Astrocyte (in vitro differentiated cells and primary cell): ENCODE measurements at regions not wholly inside any gene's neighbourhood (a gene's known extent, or its start where the extent isn't known, plus 50 kb on each side); places are given as distances from the start of the nearest gene placed in this dataset.

Experiments
- DNase-seq: peaks from one replicate; pipeline ENCODE4 v3.0.0-alpha.2; 2010; ENCODE audit warnings: low read depth
- FAIRE-seq: peaks from 2 replicates; lab custom pipeline; 2011; peaks lifted over from hg19 to GRCh38; lab: Jason Lieb, UNC
- H2AFZ ChIP-seq: 2 replicates; pipeline ENCODE4 v1.6.0; 2012; ENCODE audit warnings: low read depth, low read length, inconsistent platforms
- H3K27ac ChIP-seq: 2 replicates; pipeline ENCODE4 v1.5.1; 2011; ENCODE audit warnings: low read depth, low read length, inconsistent platforms
- H3K27me3 ChIP-seq: 2 replicates; pipeline ENCODE4 v1.6.0; 2011; ENCODE audit warnings: low read length, inconsistent platforms; ENCODE audit not compliant: insufficient read depth
- H3K36me3 ChIP-seq: 2 replicates; pipeline ENCODE4 v1.5.1; 2011; ENCODE audit warnings: low read length, inconsistent platforms; ENCODE audit not compliant: insufficient read depth
- H3K4me1 ChIP-seq: 2 replicates; pipeline ENCODE4 v1.5.1; 2011; ENCODE audit warnings: low read length, inconsistent platforms; ENCODE audit not compliant: insufficient read depth
- H3K4me2 ChIP-seq: 2 replicates; pipeline ENCODE4 v1.6.0; 2012; ENCODE audit warnings: low read length, inconsistent platforms
- H3K4me3 ChIP-seq: 2 replicates; pipeline ENCODE4 v1.5.1; 2011; ENCODE audit warnings: low read depth, mild to moderate bottlenecking, low read length, inconsistent platforms; ENCODE audit not compliant: insufficient read depth
- H3K79me2 ChIP-seq: 2 replicates; pipeline ENCODE4 v1.6.0; 2012; ENCODE audit warnings: mild to moderate bottlenecking, low read length, inconsistent platforms; ENCODE audit not compliant: insufficient read depth
- H3K9ac ChIP-seq: 2 replicates; pipeline ENCODE4 v1.6.0; 2012; ENCODE audit warnings: mild to moderate bottlenecking, low read length, inconsistent platforms
- H3K9me3 ChIP-seq: 2 replicates; pipeline ENCODE4 v1.5.1; 2012; ENCODE audit warnings: low read depth, mild to moderate bottlenecking, low read length, inconsistent platforms; ENCODE audit not compliant: insufficient read depth
- H4K20me1 ChIP-seq: 2 replicates; pipeline ENCODE4 v1.6.0; 2012; ENCODE audit warnings: low read length, inconsistent platforms; ENCODE audit not compliant: insufficient read depth
- H3K27ac Mint-ChIP-seq: one replicate; pipeline ENCODE4 v1.8.0; 2021; ENCODE audit warnings: mild to moderate bottlenecking, mixed read lengths; ENCODE audit not compliant: unreplicated experiment
- H3K27me3 Mint-ChIP-seq: one replicate; pipeline ENCODE4 v1.8.0; 2021; ENCODE audit warnings: low read depth, mixed read lengths; ENCODE audit not compliant: unreplicated experiment
- H3K36me3 Mint-ChIP-seq: one replicate; pipeline ENCODE4 v1.8.0; 2021; ENCODE audit warnings: low read depth, mixed read lengths; ENCODE audit not compliant: unreplicated experiment
- H3K4me1 Mint-ChIP-seq: one replicate; pipeline ENCODE4 v1.8.0; 2021; ENCODE audit warnings: low read depth, mixed read lengths; ENCODE audit not compliant: unreplicated experiment
- H3K4me3 Mint-ChIP-seq: one replicate; pipeline ENCODE4 v1.8.0; 2021; ENCODE audit warnings: mild to moderate bottlenecking, moderate library complexity, mixed read lengths; ENCODE audit not compliant: unreplicated experiment
- H3K9me3 Mint-ChIP-seq: one replicate; pipeline ENCODE4 v1.8.0; 2021; ENCODE audit warnings: mild to moderate bottlenecking, mixed read lengths; ENCODE audit not compliant: unreplicated experiment
- EZH2 ChIP-seq: IDR thresholded peaks from 2 replicates; pipeline ENCODE4 v1.6.1; 2012; ENCODE audit warnings: mild to moderate bottlenecking, low read length, inconsistent platforms; ENCODE audit not compliant: insufficient read depth
- TF ChIP-seq, protein P1 (sequence below): IDR thresholded peaks from 2 replicates; pipeline ENCODE4 v1.5.1; 2011; ENCODE audit warnings: low read depth, mild to moderate bottlenecking, inconsistent platforms, low read length, moderate library complexity; ENCODE audit not compliant: insufficient read depth

DNA sequence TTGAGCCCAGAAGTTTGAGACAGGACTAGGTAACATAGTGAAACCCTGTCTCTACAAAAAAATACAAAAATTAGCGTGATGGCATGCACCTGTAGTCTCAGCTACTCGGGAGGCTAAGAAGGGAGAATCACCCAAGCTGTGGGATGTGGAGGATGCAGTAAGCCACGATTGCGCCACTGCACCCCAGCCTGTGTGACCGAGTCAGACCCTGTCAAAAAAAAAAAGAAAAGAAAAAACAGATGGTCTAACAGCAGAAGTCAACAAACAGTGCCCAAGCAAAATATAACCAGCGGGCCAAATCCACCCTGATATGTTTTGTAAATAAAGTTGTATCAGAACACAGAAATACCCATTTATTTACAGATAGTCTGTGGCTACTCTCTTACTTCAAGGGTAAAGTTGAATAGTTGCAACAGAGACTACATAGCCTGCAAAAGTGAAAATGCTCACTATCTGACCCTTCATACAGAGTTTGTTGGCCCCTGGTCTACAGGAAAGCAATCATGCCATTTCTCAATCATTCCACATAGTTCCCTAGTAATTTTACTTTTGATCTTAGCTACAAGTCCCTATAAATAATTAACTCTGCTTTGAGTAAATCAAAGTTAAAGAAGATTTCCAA is 383.7 kb downstream of the TLE1 start:
- peaks cover 1% of the 10 kb centered on the region for H3K27me3 Mint-ChIP-seq
- no peaks in the 10 kb centered on the region for H3K36me3 Mint-ChIP-seq
- Histone ChIP-seq H3K4me3 (no peak overlapping the region), H3K27me3 (no peaks in the 10 kb centered on the region), H3K27ac (no peak overlapping the region), H3K9ac (no peak overlapping the region), H3K79me2 (no peaks in the 10 kb centered on the region), H4K20me1 (no peaks in the 10 kb centered on the region), H3K4me2 (no peak overlapping the region), H2AFZ (no peak overlapping the region), H3K36me3 (no peaks in the 10 kb centered on the region), H3K9me3 (no peaks in the 10 kb centered on the region), H3K4me1 (no peaks in the 10 kb centered on the region)
- no peak overlapping the region for H3K4me3 Mint-ChIP-seq
- H3K9me3 Mint-ChIP-seq, result peaks cover 2% of the 10 kb centered on the region
- H3K27ac Mint-ChIP-seq, result no peak overlapping the region
- FAIRE-seq (no peak), DNase-seq (no peak)
- H3K4me1 Mint-ChIP-seq, result no peaks in the 10 kb centered on the region
- TF ChIP-seq EZH2, result no peak
- TF ChIP-seq, protein P1, sequence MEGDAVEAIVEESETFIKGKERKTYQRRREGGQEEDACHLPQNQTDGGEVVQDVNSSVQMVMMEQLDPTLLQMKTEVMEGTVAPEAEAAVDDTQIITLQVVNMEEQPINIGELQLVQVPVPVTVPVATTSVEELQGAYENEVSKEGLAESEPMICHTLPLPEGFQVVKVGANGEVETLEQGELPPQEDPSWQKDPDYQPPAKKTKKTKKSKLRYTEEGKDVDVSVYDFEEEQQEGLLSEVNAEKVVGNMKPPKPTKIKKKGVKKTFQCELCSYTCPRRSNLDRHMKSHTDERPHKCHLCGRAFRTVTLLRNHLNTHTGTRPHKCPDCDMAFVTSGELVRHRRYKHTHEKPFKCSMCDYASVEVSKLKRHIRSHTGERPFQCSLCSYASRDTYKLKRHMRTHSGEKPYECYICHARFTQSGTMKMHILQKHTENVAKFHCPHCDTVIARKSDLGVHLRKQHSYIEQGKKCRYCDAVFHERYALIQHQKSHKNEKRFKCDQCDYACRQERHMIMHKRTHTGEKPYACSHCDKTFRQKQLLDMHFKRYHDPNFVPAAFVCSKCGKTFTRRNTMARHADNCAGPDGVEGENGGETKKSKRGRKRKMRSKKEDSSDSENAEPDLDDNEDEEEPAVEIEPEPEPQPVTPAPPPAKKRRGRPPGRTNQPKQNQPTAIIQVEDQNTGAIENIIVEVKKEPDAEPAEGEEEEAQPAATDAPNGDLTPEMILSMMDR, result no peak

DNA sequence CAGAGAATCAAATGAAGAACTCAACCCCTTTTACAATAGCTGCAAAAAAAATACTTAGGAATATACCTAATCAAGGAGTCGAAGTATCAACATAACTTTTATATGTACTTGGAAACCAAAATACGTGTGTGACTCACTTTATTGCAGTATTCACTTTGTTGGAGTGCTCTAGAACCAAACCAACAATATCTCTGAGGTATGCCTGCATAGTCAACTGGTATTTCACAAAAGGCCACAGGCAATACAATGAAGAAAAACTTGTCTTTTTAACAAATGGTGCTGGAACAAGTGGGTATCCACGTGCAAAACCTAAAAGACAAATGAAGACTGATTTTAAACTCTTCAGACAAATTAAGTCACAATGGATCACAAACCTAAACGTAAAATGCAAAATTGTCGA is 385.7 kb downstream of the TLE1 start:
- no peak overlapping the region for H3K4me3 ChIP-seq
- H3K4me1 Mint-ChIP-seq, result no peaks in the 10 kb centered on the region

DNA sequence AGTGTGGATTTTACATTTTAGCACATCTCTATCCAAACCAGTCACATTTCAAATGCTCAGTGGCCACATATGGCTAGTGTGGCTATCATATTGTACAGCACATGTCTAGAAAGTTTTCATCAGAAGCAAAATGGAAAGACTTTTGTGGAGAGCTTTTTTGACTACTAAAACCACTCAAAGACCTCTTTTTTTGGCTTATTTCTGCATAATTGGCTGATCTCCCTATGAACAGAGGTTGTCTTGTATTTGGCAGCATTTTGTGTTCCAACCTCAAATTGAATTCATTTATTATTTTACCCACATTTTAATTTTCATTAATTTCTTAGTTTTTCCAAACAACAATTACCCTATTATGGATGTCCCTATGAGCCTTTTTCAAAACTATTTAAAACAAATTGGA is 395.7 kb downstream of the TLE1 start:
- H3K4me3 ChIP-seq, result no peak overlapping the region

More for the DNA sequence above, 385.7 kb downstream of the TLE1 start:
- FAIRE-seq, result no peak
- no peak overlapping the region for H3K27ac ChIP-seq
- DNase-seq, result no peak
- H3K36me3 Mint-ChIP-seq, result no peaks in the 10 kb centered on the region
- peaks cover 1% of the 10 kb centered on the region for H3K27me3 Mint-ChIP-seq
- H3K4me3 Mint-ChIP-seq, result no peak overlapping the region
- H3K4me2 ChIP-seq, result no peak overlapping the region
- no peaks in the 10 kb centered on the region for H3K27me3 ChIP-seq
- TF ChIP-seq, protein P1, result no peak
- TF ChIP-seq EZH2, result no peak
- H3K4me1 ChIP-seq, result no peaks in the 10 kb centered on the region
- H3K79me2 ChIP-seq, result no peaks in the 10 kb centered on the region
- H3K9ac ChIP-seq, result no peak overlapping the region
- H3K36me3 ChIP-seq, result no peaks in the 10 kb centered on the region
- H2AFZ ChIP-seq, result no peak overlapping the region
- H3K9me3 ChIP-seq, result no peaks in the 10 kb centered on the region
- no peaks in the 10 kb centered on the region for H4K20me1 ChIP-seq
- peaks cover 6% of the 10 kb centered on the region for H3K9me3 Mint-ChIP-seq
- no peak overlapping the region for H3K27ac Mint-ChIP-seq

More for the DNA sequence above, 395.7 kb downstream of the TLE1 start:
- Mint-ChIP-seq H3K9me3 (peaks cover 5% of the 10 kb centered on the region), H3K27me3 (no peaks in the 10 kb centered on the region), H3K36me3 (no peaks in the 10 kb centered on the region), H3K4me1 (peaks cover 2% of the 10 kb centered on the region), H3K27ac (no peak overlapping the region), H3K4me3 (no peak overlapping the region)
- TF ChIP-seq, protein P1, result no peak
- TF ChIP-seq EZH2, result no peak
- Histone ChIP-seq H2AFZ (no peak overlapping the region), H3K36me3 (no peaks in the 10 kb centered on the region), H3K27ac (no peak overlapping the region), H4K20me1 (no peaks in the 10 kb centered on the region), H3K4me1 (no peaks in the 10 kb centered on the region), H3K9me3 (no peaks in the 10 kb centered on the region), H3K27me3 (no peaks in the 10 kb centered on the region), H3K9ac (no peak overlapping the region), H3K79me2 (no peaks in the 10 kb centered on the region), H3K4me2 (no peak overlapping the region)
- DNase-seq (no peak), FAIRE-seq (no peak)
